ENCODE measurements at regions not wholly inside any gene's neighbourhood (a gene's known extent, or its start where the extent isn't known, plus 50 kb on each side); places are given as distances from the start of the nearest gene placed in this dataset.
A peak's percentile ranks its signal among the peaks of the same experiment; 100 is the strongest.
"Not testable (repeated sequence)": the region's sequence is repeated elsewhere in the genome, so short reads cannot be mapped to it uniquely, and the experiment has no call there.

- DNase-seq (ENCODE audit: low read depth, low spot score): peak; percentile 36
Measured at GRCh38 chr4:100340512-100341485, 150.5 kb upstream of the DDIT4L start.

- no peak for DNase-seq (ENCODE audit: low read depth, low spot score)
Measured at GRCh38 chr4:100339870-100340269, 149.6 kb upstream of the DDIT4L start.

- not testable (repeated sequence) for DNase-seq (ENCODE audit: low read depth, low spot score)
Measured at GRCh38 chr4:100333491-100333890, 143.2 kb upstream of the DDIT4L start.

GRCh38 chr4:100317032-100317864 lies 127.0 kb upstream of the DDIT4L start:
- DNase-seq (ENCODE audit: low read depth, low spot score): no peak

- DNase-seq (ENCODE audit: low read depth, low spot score): no peak
Measured at GRCh38 chr4:100314057-100314456, 123.8 kb upstream of the DDIT4L start.

- DNase-seq (ENCODE audit: low read depth, low spot score): no peak
Measured at GRCh38 chr4:100312615-100313350, 122.5 kb upstream of the DDIT4L start.

GRCh38 chr4:100311181-100311580 lies 120.9 kb upstream of the DDIT4L start:
- DNase-seq (ENCODE audit: low read depth, low spot score): no peak

DNA sequence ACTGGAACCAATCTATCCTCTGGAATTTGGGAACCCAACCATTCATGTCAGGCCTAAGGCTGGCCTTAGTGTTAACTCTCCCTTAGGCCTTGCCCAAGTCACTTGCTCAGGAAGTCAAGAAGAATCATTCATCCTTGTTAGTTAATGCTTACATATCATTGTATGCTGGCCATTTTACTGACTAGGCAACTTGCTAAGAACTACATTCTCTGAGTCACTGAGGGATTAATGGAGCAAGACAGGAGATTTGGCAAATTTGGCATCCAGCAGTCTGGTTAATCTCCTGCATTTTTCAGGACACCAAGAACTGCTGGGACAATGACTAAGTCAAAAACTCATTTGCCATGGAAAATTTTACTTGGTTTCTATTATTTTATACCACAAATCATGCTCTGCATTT lies 115.8 kb upstream of the DDIT4L start:
- DNase-seq (ENCODE audit: low read depth, low spot score): peak; percentile 25

DNA sequence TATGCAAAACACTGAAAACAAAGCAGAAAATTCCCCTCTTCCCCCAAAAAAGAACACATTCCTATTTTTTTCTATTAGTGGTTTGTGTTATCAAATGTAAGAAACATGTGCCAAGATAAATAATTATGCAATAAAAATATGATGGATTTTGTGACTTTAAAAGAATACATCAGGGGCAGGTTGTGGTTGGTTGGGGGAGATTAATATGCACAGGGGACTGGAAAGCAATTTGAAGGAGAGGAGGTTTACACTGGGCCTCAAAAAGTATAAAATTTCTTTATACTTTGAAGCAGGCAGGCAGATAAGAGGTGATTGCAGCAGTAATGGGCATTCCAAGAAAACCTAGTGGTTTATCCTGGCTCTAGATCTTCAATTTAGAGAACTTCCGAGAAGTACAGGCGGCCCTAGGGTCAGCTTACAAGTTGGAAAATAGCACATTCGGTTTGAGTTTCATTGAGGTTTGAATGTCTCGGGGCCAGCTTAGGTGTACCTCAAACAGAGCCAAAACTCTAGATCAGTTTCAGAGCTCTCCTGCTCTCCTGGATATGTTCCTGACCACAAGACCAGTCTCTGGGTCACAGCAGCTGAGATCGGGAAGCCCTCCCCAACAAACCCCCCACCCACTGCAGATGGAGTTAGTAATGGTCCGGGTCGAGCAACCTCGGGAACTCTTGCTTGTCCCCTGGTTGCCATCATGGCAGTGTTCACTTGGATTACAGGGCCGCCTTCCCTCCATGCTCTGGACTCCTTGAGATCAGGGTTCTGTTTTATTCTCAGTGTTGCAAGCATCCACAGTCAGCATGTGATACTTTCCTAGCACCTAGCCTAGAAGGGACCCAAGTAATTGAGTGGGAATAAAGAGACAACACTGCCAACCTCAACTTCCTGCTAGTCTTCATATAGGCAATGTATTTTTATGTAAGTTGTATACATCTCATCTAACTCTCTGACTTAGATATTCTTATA lies 112.1 kb upstream of the DDIT4L start:
- peak; percentile 68 for DNase-seq (ENCODE audit: low read depth, low spot score)

GRCh38 chr4:100299046-100299840 lies 109.0 kb upstream of the DDIT4L start:
- peak; percentile 83 for DNase-seq (ENCODE audit: low read depth, low spot score)

DNA sequence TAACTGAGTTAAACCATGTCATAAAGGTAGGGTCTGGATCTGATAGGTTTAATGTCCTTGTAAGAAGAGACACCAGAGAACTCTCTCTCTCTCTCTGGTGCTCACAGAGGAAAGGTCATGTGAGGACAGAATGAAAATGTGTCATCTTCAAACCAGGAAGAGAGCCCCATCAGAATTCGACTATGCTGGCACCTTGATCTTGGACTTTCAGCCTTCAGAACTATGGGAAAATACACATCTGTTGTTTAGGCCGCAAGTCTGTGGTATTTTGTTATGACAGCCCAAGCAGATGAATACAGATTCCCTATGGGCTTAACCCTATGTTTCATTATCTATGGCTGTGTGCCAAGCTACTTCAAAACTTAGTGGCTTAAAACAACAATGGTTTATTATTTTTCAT lies 105.5 kb upstream of the DDIT4L start:
- DNase-seq (ENCODE audit: low read depth, low spot score): no peak

GRCh38 chr4:100294356-100294755 lies 104.1 kb upstream of the DDIT4L start:
- DNase-seq (ENCODE audit: low read depth, low spot score): no peak

GRCh38 chr4:100290585-100290984 lies 100.3 kb upstream of the DDIT4L start:
- DNase-seq (ENCODE audit: low read depth, low spot score): no peak

DNA sequence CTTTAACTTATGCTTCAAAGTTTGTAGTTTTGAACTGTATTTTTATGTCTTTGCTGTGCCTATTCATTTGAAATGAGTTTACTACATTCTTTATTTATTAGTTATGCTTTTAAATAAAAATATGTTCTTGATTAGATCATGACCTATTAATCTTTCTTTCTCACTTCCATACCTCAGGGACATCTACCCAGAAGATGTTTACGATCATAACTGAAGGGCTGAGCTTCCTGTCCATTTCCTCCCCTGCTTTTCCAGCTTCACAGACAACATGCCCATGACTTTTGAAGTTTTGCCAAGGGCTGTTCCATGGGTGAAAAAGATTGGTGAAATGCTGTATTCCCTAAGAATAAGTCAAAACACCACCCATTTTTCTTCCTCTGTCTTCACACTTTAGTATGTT lies 99.7 kb upstream of the DDIT4L start:
- no peak for DNase-seq (ENCODE audit: low read depth, low spot score)

- peak; percentile 25 for DNase-seq (ENCODE audit: low read depth, low spot score)
Measured at GRCh38 chr4:100289530-100289888, 99.2 kb upstream of the DDIT4L start.

DNA sequence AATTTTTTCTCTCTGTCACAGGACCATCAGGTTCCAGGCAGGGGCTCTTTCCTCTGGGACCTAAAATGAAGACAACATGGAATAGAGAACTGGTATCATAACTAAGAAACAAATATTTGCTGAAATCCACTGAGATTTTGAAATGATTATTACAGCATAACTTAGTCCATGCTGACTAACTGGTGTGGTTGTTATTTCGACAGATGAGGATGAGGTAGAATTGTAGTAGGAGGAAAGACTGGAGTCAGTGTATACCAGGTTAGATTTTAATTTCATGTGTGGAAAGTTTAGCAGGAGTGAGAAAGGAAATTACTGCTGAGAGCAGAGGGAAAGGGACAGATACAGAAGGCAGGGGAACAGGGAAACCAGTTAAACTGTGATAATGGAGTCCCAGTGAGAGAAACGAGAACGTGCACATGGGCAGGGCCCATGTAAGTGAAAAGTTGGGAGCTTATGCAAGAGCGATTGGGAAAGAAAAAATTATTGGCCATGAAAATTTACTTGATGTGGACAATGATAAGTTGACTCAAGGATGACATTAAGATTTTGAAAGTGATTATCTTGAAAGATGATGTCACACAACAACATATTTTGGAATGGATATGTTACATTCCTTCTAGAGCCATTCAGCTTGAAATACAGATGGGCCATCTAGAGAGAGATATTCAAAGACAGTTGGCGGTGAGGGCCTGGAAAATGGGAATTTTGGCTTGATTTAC lies 98.7 kb upstream of the DDIT4L start:
- DNase-seq (ENCODE audit: low read depth, low spot score): no peak

GRCh38 chr4:100288161-100288560 lies 97.9 kb upstream of the DDIT4L start:
- DNase-seq (ENCODE audit: low read depth, low spot score): no peak

- no peak for DNase-seq (ENCODE audit: low read depth, low spot score)
Measured at GRCh38 chr4:100287534-100287933, 97.3 kb upstream of the DDIT4L start.

GRCh38 chr4:100286636-100287035 lies 96.4 kb upstream of the DDIT4L start:
- DNase-seq (ENCODE audit: low read depth, low spot score): no peak

Data from astrocyte of the hippocampus (primary cell).